ENCODE measurements at regions not wholly inside any gene's neighbourhood (a gene's known extent, or its start where the extent isn't known, plus 50 kb on each side); places are given as distances from the start of the nearest gene placed in this dataset.

GRCh38 chr17:77343031-77343800, 202.4 kb downstream of the SEC14L1 start:
- TF ChIP-seq POLR2A (IDR thresholded peaks at IDR 0.05): no peak
- no peak for TF ChIP-seq CTCF (IDR thresholded peaks at IDR 0.05)

All from vagina (tissue), 2 donors.